GM12878 (cell line): ENCODE measurements at regions not wholly inside any gene's neighbourhood (a gene's known extent, or its start where the extent isn't known, plus 50 kb on each side); places are given as distances from the start of the nearest gene placed in this dataset.

ENCODE experiments used
- ATAC-seq: fragments of 200-7000 bp; cut with Tn5 transposase; 3 replicates; pipeline ENCODE4 v1.9.1; 2020; ENCODE audit warnings: mild to moderate bottlenecking, moderate library complexity
- BruUV-seq: library from RNA; stranded (reverse); fragments of 400-500 nt; replicated peaks from 2 replicates; lab custom pipeline; 2021; lab: Mats Ljungman, UMichigan
- CTCF ChIA-PET: fragments of 300-600 bp; sonication (Branson Sonifier 250); formaldehyde crosslinking; extraction: SDS; loops from one replicate; lab custom pipeline; 2021; ENCODE audit warnings: inconsistent platforms; lab: Yijun Ruan, JAX
- POLR2A ChIA-PET: fragments of 350-600 bp; formaldehyde crosslinking; extraction: SDS; loops from one replicate; lab custom pipeline; 2021; ENCODE audit warnings: inconsistent platforms; lab: Charles Lee
- RAD21 ChIA-PET: fragments of 300-600 bp; sonication (Branson Sonifier 250); formaldehyde crosslinking; loops from one replicate; lab custom pipeline; 2023; ENCODE audit warnings: antibody characterized with exemption; ENCODE audit not compliant: unreplicated experiment; lab: Charles Lee
- SMC1A ChIA-PET: fragments of 300-600 bp; sonication (Branson Sonifier 250); formaldehyde crosslinking; loops from one replicate; lab custom pipeline; 2023; ENCODE audit not compliant: unreplicated experiment, uncharacterized antibody; lab: Charles Lee
- DNase-seq: peaks from one replicate; pipeline ENCODE4 v3.0.0-alpha.2; 2011; ENCODE audit warnings: low read depth, low spot score
- FAIRE-seq: peaks from 3 replicates; lab custom pipeline; 2011; peaks lifted over from hg19 to GRCh38; lab: Jason Lieb, UNC
- H2AFZ ChIP-seq: 2 replicates; pipeline ENCODE4 v1.6.0; 2011; ENCODE audit warnings: low read depth, low read length, control low read depth; ENCODE audit not compliant: control insufficient read depth
- H3K27ac ChIP-seq: 2 replicates; pipeline ENCODE4 v1.5.1; 2011; ENCODE audit warnings: control low read depth; ENCODE audit not compliant: control insufficient read depth, insufficient read depth
- H3K27me3 ChIP-seq, 2 experiments: replicated peaks in 1 of 2; 2 replicates each; pipeline versions ENCODE4 v1.6.0 to v1.6.1; 2011; ENCODE audit warnings: low read length in 1 of 2; ENCODE audit not compliant: control insufficient read depth in 2 of 2, insufficient read depth in 2 of 2
- H3K36me3 ChIP-seq, 2 experiments: 2 replicates each; pipeline ENCODE4 v1.5.1; 2011; ENCODE audit warnings: low read length in 1 of 2; ENCODE audit not compliant: control insufficient read depth in 2 of 2, insufficient read depth in 2 of 2
- H3K4me1 ChIP-seq: 2 replicates; pipeline ENCODE4 v1.6.1; 2011; ENCODE audit warnings: mild to moderate bottlenecking, low read length, moderate library complexity, mixed read lengths; ENCODE audit not compliant: control insufficient read depth, insufficient read depth
- H3K4me2 ChIP-seq: 2 replicates; pipeline ENCODE4 v1.6.0; 2011; ENCODE audit warnings: control low read depth; ENCODE audit not compliant: control insufficient read depth, insufficient read depth
- H3K4me3 ChIP-seq: fragments of 200-600 bp; sonication (generic); 2 replicates; pipeline ENCODE4 v1.5.1; 2016
- H3K79me2 ChIP-seq: 2 replicates; pipeline ENCODE4 v1.6.0; 2011; ENCODE audit warnings: low read length; ENCODE audit not compliant: control insufficient read depth, insufficient read depth
- H3K9ac ChIP-seq: 2 replicates; pipeline ENCODE4 v1.8.0; 2011; ENCODE audit warnings: low read length, control low read depth, mixed read lengths; ENCODE audit not compliant: control insufficient read depth, insufficient read depth
- H3K9me3 ChIP-seq: replicated peaks from 3 replicates; pipeline ENCODE4 v1.5.1; 2011; ENCODE audit warnings: mild to moderate bottlenecking, low read length; ENCODE audit not compliant: control insufficient read depth, insufficient read depth
- H4K20me1 ChIP-seq: 2 replicates; pipeline ENCODE4 v1.6.0; 2011; ENCODE audit not compliant: control insufficient read depth, insufficient read depth
- JUNB ChIP-seq: IDR thresholded peaks from 2 replicates; pipeline ENCODE4 v1.6.1; 2016; ENCODE audit warnings: antibody characterized with exemption, mild to moderate bottlenecking
- RB1 ChIP-seq: fragments of 450-650 bp; formaldehyde crosslinking; IDR thresholded peaks from 2 replicates; pipeline ENCODE4 v1.6.1; 2017; ENCODE audit warnings: mild to moderate bottlenecking, borderline replicate concordance
- RFX5 ChIP-seq: IDR thresholded peaks from 2 replicates; pipeline ENCODE4 v1.6.1; 2011; ENCODE audit warnings: low read depth, low read length, improper control_type of control experiment
- SKIL ChIP-seq: fragments of 450-650 bp; IDR thresholded peaks from 2 replicates; pipeline ENCODE4 v1.6.1; 2017; ENCODE audit warnings: mild to moderate bottlenecking, low read depth, inconsistent platforms; ENCODE audit not compliant: poor library complexity, severe bottlenecking
- WGBS: methylation state at CpG from one replicate; pipeline ENCODE4 v1.1.6; 2016; ENCODE audit warnings: low lambda C conversion rate; ENCODE audit not compliant: insufficient replicate concordance, insufficient coverage; ENCODE audit errors: missing lambda C conversion rate; 5-methylcytosine and 5-hydroxymethylcytosine counted together
- in situ Hi-C: fragments of 300-500 bp; cut with MboI; formaldehyde crosslinking; loops from 9 replicates; pipeline ENCODE4 v1.14.3; 2018; ENCODE audit warnings: mixed read lengths
- intact Hi-C: fragments of 100-400 bp; cut with micrococcal nuclease; formaldehyde crosslinking; loops from one replicate; pipeline ENCODE4 v1.14.2; 2022; ENCODE audit not compliant: unreplicated experiment

GRCh38 chr11:95584180-95584579 lies 205.4 kb downstream of the FAM76B start:
- TF ChIP-seq RB1 (no peak), JUNB (peak; percentile 46), SKIL (no peak), RFX5 (no peak)
- Histone ChIP-seq H3K36me3 (no peaks in the 10 kb centered on the region), H4K20me1 (no peaks in the 10 kb centered on the region), H3K27ac (no peak overlapping the region), H3K4me3 (no peak overlapping the region), H3K4me1 (no peaks in the 10 kb centered on the region), H3K4me2 (no peak overlapping the region), H3K79me2 (no peaks in the 10 kb centered on the region), H3K27me3 (no peaks in the 10 kb centered on the region), H2AFZ (no peak overlapping the region), H3K9ac (no peak overlapping the region), H3K9me3 (no peaks in the 10 kb centered on the region)
- ChIA-PET SMC1A (interaction anchor here (0.9 to 2.4 kb wide), 12 partner anchors 8 to 430 kb away, joined by 3 to 14 read pairs (median 4); no protein-coding TSS in a partner anchor), CTCF (interaction anchor here (1.2 kb wide), 1 partner anchor 121 kb away, joined by 4 read pairs; no protein-coding TSS in a partner anchor), POLR2A (no interaction called here), RAD21 (interaction anchor here (0.7 to 1.3 kb wide), 5 partner anchors 21 to 220 kb away, joined by 3 to 5 read pairs (median 3); partner anchors contain the start of gene CEP57)
- BruUV-seq = no TSS peak
- no peak for DNase-seq
- WGBS = 97% methylated on average over 3 of the region's 3 CpGs
- no peak for FAIRE-seq
- in situ Hi-C loops = no loop called here
- intact Hi-C loops = no loop called here
- ATAC-seq = peak; percentile 38; the same call in 2 of the 3 replicates
